HG03097 (cell line): ENCODE measurements at regions not wholly inside any gene's neighbourhood (a gene's known extent, or its start where the extent isn't known, plus 50 kb on each side); places are given as distances from the start of the nearest gene placed in this dataset.
A peak's percentile ranks its signal among the peaks of the same experiment; 100 is the strongest.
"Not testable (repeated sequence)": the region's sequence is repeated elsewhere in the genome, so short reads cannot be mapped to it uniquely, and the experiment has no call there.

Experiments
- ATAC-seq: cut with Tn5 transposase; IDR thresholded peaks from one replicate; pipeline ENCODE4 v1.9.1; 2021; ENCODE audit not compliant: unreplicated experiment, low FRiP score

- no peak for ATAC-seq
These were observed 159.5 kb upstream of the POT1 start for GRCh38 chr7:125089171-125089570.

DNA sequence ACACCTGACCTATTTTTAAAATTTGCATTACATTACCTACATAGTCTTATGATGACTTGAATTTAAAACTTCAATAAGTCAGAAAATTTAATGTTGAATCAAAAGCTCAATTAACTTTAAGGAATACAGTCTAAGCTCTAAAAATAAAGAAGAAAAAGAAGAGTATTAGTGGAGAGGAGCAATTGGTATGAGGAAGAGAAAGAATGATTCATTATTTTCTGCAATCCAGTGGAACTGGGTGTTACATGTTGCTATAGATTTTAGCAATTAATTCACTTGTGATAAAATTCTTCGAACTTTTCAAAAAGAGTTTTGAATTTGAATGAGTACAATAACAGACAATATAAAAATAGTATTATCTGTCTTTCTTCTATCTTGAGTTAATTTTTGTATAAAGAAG, 158.9 kb upstream of the POT1 start:
- no peak for ATAC-seq

DNA sequence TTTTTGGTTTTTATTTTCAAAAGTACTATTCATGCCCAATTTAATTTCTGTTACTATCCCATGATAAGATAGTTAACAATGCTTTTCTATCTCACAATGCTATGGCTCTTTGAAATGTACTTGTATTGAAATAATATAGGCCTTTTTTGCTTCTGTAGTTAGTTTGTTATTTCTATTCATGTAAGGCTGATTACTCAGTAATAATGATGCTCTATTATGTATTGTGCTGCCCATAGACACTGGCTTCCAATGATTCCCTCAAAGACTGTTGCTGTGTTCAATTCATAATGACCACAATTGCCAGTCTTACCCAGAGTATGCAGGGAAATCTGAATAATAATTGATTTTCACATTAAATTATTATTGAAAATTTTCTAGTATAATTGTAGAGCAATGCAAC, 155.5 kb upstream of the POT1 start:
- no peak for ATAC-seq

DNA sequence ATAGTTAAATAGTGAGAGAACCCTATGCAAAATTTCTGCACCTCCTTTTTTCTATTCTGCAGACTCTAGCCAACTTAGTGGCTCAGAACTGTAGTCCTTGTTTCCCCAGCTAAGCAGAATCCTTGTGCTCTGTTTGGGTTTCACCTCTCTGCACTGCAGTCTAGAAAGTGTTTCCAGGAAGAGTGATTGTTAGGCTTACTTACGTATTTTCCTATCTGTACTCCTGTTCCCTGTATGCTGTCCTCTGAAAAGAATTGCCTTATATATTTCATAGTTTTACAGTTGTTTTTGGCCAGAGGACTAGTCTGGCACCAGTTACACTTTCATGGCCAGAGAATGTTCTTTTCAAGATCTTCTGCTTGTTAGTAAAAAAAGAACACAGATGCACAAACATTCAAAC, 154.6 kb upstream of the POT1 start:
- ATAC-seq: no peak

- ATAC-seq: no peak
These were observed 144.5 kb upstream of the POT1 start for GRCh38 chr7:125074141-125074540.

DNA sequence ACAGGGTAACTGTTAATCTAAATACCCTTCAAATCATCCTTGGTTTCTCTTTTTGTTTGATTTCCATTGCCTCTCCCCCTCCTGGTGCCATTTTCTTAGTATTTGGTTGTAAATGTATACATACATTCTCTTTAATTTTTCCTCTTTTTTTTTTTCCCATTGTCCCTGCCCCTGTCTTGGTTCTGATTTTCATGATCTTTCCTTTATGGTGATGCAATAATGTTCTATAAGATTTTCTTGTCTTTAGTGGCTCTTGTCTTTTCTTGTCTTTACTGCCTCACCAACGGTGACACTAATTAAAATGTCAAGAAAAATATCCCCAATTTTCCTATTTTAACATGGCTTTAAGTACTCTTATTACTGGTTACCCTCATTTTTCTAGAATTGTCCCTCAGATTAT, 135.9 kb upstream of the POT1 start:
- ATAC-seq: no peak

GRCh38 chr7:125065001-125065400, 135.4 kb upstream of the POT1 start:
- no peak for ATAC-seq

- peak; percentile 80 for ATAC-seq
These were observed 132.3 kb upstream of the POT1 start for GRCh38 chr7:125061776-125062397.

- ATAC-seq: not testable (repeated sequence)
These were observed 131.6 kb upstream of the POT1 start for GRCh38 chr7:125061083-125061745.

DNA sequence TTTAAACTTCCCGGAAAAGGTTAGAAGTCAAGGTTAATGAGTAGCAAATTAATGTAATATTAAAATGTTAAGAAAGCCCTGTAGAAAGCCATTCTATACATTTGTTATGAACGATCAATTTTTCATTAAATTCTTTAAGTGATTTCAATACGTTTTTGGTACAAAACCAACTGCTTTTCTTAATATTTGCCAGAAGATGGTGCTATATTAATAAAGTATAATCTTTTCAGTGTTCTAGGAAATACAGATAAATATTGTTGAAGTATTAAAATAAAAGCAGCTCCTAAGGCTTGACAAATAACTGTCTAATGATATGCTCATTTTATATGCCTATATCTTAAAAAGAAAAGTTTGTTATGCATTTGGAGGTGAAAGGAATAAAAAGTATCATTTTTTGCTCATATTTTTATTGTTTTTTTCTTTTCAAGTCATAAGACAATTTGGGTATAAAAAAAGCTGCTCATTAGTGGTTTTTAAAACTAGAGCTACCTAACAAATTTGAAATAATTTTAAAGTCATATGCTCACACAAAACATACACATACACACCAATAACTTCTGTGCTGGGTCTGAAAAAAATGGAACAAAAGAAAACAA, 130.3 kb upstream of the POT1 start:
- ATAC-seq: no peak

- no peak for ATAC-seq
These were observed 128.3 kb upstream of the POT1 start for GRCh38 chr7:125057963-125058362.

GRCh38 chr7:125055376-125055775, 125.8 kb upstream of the POT1 start:
- ATAC-seq: no peak

GRCh38 chr7:125046767-125047166, 117.1 kb upstream of the POT1 start:
- ATAC-seq: no peak

- ATAC-seq: no peak
These were observed 103.9 kb upstream of the POT1 start for GRCh38 chr7:125033506-125033905.

- no peak for ATAC-seq
These were observed 103.3 kb upstream of the POT1 start for GRCh38 chr7:125032943-125033342.

DNA sequence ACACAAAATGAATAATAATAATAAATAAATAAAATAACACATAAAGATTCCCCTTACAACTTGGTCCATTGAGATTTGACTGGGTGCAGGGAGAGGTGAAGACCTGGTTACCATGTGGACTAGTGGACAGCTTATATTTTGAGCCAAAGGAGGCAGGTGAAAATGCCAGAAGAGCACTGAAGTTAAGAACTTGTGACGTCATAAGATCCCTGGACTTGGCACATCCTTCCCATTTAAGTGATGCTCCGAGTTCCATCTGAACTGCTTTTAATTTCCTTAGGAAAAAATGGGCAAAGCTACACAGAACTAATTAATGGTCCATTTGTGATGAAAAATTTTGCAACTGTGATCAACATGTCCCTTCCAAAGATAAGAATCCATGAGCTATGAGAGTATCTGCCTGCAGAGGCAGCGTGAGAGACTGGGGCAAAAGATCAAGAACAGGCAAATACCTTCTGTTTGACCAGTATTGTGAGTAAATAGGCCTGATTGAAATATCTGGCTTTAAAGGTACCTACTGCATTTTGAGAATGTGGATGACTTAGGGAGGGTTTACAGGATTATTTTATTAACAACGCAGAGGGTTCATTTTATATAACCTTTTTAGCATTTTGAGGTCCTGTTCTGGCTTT, 101.2 kb upstream of the POT1 start:
- ATAC-seq: no peak

GRCh38 chr7:125025620-125026019, 96.0 kb upstream of the POT1 start:
- no peak for ATAC-seq

- ATAC-seq: no peak
These were observed 91.2 kb upstream of the POT1 start for GRCh38 chr7:125020801-125021200.

GRCh38 chr7:125010540-125010939, 80.9 kb upstream of the POT1 start:
- ATAC-seq: no peak

DNA sequence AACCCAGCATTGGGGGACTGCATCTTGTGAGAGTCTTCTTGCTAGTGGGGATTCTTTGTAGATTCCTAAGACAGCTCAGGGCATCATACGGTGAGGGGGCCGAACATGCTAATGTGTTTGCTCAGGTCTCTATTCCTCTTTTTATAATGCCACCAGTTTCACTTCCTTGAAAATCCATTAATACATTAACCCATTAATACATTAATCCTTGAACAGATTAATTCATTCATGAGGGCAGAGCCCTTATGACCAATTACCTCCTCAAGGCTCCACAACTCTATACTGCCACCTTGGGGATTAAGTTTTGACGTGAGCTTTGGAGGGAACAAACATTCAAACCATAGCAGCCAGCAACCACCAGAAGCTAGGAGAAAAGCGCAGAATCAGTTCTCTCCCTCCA, 67.2 kb upstream of the POT1 start:
- ATAC-seq: peak; percentile 48

DNA sequence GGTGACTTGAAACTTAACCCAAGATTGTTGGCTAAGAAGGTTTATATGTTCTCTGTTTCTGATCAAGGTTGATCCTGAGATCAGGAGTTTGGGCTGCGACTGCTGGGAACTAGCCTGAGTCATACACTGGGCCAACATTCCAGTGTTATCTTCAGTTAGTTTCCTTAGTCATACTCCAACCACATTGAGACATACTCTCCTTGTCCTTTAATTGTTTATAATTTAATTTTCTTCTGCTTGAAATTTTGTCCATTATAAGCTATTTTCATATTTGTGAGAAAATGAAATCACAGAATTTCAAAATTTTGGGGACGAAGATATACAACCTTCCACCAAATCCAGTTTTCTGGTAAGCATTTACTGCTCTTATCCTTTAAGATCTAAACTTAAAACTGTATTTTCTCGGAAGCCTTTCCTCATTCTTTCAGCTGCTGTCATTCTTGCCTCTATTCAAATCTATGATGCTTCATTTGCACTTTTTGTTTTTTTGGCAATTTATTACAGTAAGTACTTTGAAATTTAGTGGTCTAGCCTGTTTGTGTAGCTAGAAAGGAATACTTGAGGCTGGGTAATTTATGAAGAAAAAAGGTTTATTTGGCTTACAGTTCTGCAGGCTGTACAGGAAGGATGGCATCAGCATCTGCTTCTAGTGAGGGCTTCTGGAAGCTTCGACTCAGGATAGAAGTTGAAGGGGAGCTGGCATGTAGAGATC, 63.4 kb upstream of the POT1 start:
- no peak for ATAC-seq
